GM12891 (cell line): ENCODE measurements at regions not wholly inside any gene's neighbourhood (a gene's known extent, or its start where the extent isn't known, plus 50 kb on each side); places are given as distances from the start of the nearest gene placed in this dataset.

Experiments used
- POLR2A ChIP-seq: IDR thresholded peaks from 2 replicates; pipeline ENCODE4 v1.6.1; 2011; ENCODE audit warnings: low read depth, low read length, control low read depth
- POLR2AphosphoS5 ChIP-seq: IDR thresholded peaks from 2 replicates; pipeline ENCODE4 v1.6.1; 2011; ENCODE audit warnings: low read depth, low read length, control low read depth
- POU2F2 ChIP-seq: IDR thresholded peaks from 2 replicates; pipeline ENCODE4 v1.6.1; 2011; ENCODE audit warnings: low read depth, mild to moderate bottlenecking, control low read depth, low read length, moderate library complexity
- SPI1 ChIP-seq: IDR thresholded peaks from 2 replicates; pipeline ENCODE4 v1.6.1; 2011; ENCODE audit warnings: low read depth, low read length, control low read depth
- TAF1 ChIP-seq: IDR thresholded peaks from 2 replicates; pipeline ENCODE4 v1.6.1; 2011; ENCODE audit warnings: low read depth, low read length, control low read depth

DNA sequence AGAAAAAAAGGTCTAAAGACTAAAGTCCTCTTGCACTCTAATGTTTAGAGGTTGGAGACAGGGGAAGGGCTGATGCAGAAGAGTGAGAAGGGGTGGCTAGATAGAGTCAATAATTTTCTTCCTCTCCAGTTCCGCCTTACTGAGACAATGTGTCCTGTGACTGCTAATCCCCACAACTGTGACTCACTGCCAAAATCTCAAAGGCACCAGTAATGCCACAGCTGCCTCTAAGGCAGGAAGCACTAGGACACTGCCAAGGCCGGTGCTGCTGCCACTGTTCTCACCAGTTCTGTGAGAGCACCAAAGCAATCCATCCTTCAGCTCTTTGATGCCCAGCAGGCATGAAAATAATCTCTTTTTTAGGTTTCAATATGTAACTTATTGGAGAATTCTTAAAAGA is 701.9 kb upstream of the MAP3K7 start:
- no peak for TF ChIP-seq POLR2AphosphoS5
- TF ChIP-seq POLR2A, result no peak
- no peak for TF ChIP-seq TAF1
- no peak for TF ChIP-seq SPI1
- TF ChIP-seq POU2F2, result no peak
